GM12891 (cell line): ENCODE measurements at regions not wholly inside any gene's neighbourhood (a gene's known extent, or its start where the extent isn't known, plus 50 kb on each side); places are given as distances from the start of the nearest gene placed in this dataset.

Experiments used
- POLR2A ChIP-seq: IDR thresholded peaks from 2 replicates; pipeline ENCODE4 v1.6.1; 2011; ENCODE audit warnings: low read depth, low read length, control low read depth
- POLR2AphosphoS5 ChIP-seq: IDR thresholded peaks from 2 replicates; pipeline ENCODE4 v1.6.1; 2011; ENCODE audit warnings: low read depth, low read length, control low read depth
- SPI1 ChIP-seq: IDR thresholded peaks from 2 replicates; pipeline ENCODE4 v1.6.1; 2011; ENCODE audit warnings: low read depth, low read length, control low read depth

GRCh38 chr13:73981595-73981994 lies 152.6 kb downstream of the KLF12 start:
- TF ChIP-seq POLR2AphosphoS5 (no peak), POLR2A (no peak), SPI1 (no peak)
